NOMO-1 treated with dmso at 0.1 percent for 144 hours (cell line): ENCODE measurements at regions not wholly inside any gene's neighbourhood (a gene's known extent, or its start where the extent isn't known, plus 50 kb on each side); places are given as distances from the start of the nearest gene placed in this dataset.

Experiments
- DNase-seq: peaks from one replicate; lab custom pipeline; 2025; ENCODE audit not compliant: unreplicated experiment; lab: John Stamatoyannopoulos, UW

GRCh38 chr11:19407677-19408270 is 167.0 kb upstream of the E2F8 start:
- DNase-seq, result no peak

- DNase-seq, result no peak
Measured at GRCh38 chr11:19405966-19406365, 165.2 kb upstream of the E2F8 start.

GRCh38 chr11:19404787-19405186 is 164.0 kb upstream of the E2F8 start:
- DNase-seq, result no peak

GRCh38 chr11:19403196-19403895 is 162.6 kb upstream of the E2F8 start:
- no peak for DNase-seq

- DNase-seq, result no peak
Measured at GRCh38 chr11:19400296-19400695, 159.6 kb upstream of the E2F8 start.

GRCh38 chr11:19398772-19399527 is 158.2 kb upstream of the E2F8 start:
- no peak for DNase-seq

GRCh38 chr11:19398273-19398672 is 157.5 kb upstream of the E2F8 start:
- DNase-seq, result no peak

GRCh38 chr11:19395050-19395449 is 154.3 kb upstream of the E2F8 start:
- no peak for DNase-seq

- no peak for DNase-seq
Measured at GRCh38 chr11:19394525-19395016, 153.8 kb upstream of the E2F8 start.

GRCh38 chr11:19393941-19394340 is 153.2 kb upstream of the E2F8 start:
- no peak for DNase-seq

- DNase-seq, result no peak
Measured at GRCh38 chr11:19392847-19393518, 152.2 kb upstream of the E2F8 start.

GRCh38 chr11:19392321-19392720 is 151.6 kb upstream of the E2F8 start:
- no peak for DNase-seq

- DNase-seq, result no peak
Measured at GRCh38 chr11:19391652-19392051, 150.9 kb upstream of the E2F8 start.

- DNase-seq, result no peak
Measured at GRCh38 chr11:19391026-19391425, 150.3 kb upstream of the E2F8 start.

- DNase-seq, result no peak
Measured at GRCh38 chr11:19389787-19390303, 149.1 kb upstream of the E2F8 start.

- no peak for DNase-seq
Measured at GRCh38 chr11:19382131-19382611, 141.4 kb upstream of the E2F8 start.

- no peak for DNase-seq
Measured at GRCh38 chr11:19380375-19380774, 139.6 kb upstream of the E2F8 start.

GRCh38 chr11:19379465-19379864 is 138.7 kb upstream of the E2F8 start:
- DNase-seq, result no peak

GRCh38 chr11:19378814-19379213 is 138.1 kb upstream of the E2F8 start:
- DNase-seq, result no peak

- DNase-seq, result no peak
Measured at GRCh38 chr11:19377881-19378280, 137.1 kb upstream of the E2F8 start.

GRCh38 chr11:19375440-19375839 is 134.7 kb upstream of the E2F8 start:
- DNase-seq, result no peak
